ENCODE measurements at regions not wholly inside any gene's neighbourhood (a gene's known extent, or its start where the extent isn't known, plus 50 kb on each side); places are given as distances from the start of the nearest gene placed in this dataset.

DNA sequence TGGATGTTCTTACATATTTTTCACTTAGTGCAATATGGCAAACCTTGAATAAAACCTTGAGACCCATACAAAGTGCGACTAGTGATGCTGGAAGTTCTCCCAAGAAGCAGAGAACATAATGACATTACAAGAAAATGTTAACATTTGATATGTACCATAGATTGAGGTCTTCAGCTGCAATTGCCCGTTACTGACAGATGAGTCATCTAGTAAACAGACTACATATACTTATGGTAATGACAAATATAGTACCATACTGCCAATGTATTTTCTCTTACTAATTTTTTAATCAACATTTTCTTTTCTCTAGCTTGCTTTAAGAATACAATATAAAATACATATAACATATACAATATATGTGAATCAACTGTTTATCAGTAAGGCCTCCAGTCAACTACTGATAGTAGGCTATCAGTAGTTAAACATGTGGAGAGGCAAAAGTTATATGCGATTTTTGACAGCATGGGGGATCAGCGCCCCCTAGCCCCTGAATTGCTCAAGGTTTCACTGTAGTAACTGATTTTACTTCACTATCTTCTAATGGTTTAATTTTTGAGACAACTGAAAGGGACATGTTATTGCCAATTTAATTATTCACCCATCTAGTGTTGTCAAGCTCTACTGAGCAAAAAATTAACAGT is 166.7 kb upstream of the ADGRB3 start:
- TF ChIP-seq ZBTB49 (tag by site-specific recombination; IDR thresholded peaks at IDR 0.05; ENCODE audit: low read depth): no peak
- TF ChIP-seq ZNF19 (tag by site-specific recombination; IDR thresholded peaks at IDR 0.05; ENCODE audit: low read depth): no peak
- TF ChIP-seq TCF7L2 (IDR thresholded peaks at IDR 0.05; ENCODE audit: borderline replicate concordance, low read depth, low read length): no peak
- TF ChIP-seq ZNF544 (tag by site-specific recombination; IDR thresholded peaks at IDR 0.05): no peak
- no peak for TF ChIP-seq ZNF549 (tag by site-specific recombination; IDR thresholded peaks at IDR 0.05)
- no peak for TF ChIP-seq TRIM28 (IDR thresholded peaks at IDR 0.05; ENCODE audit: borderline replicate concordance, low read length)
- no peak for TF ChIP-seq ZNF654 (tag by site-specific recombination; IDR thresholded peaks at IDR 0.05; ENCODE audit: low read depth)
- no peak for TF ChIP-seq ZNF391 (tag by site-specific recombination; IDR thresholded peaks at IDR 0.05; ENCODE audit: borderline replicate concordance, low read depth)
- no peak for TF ChIP-seq ZNF777 (tag by site-specific recombination; IDR thresholded peaks at IDR 0.05; ENCODE audit: borderline replicate concordance)
- TF ChIP-seq, protein P1, sequence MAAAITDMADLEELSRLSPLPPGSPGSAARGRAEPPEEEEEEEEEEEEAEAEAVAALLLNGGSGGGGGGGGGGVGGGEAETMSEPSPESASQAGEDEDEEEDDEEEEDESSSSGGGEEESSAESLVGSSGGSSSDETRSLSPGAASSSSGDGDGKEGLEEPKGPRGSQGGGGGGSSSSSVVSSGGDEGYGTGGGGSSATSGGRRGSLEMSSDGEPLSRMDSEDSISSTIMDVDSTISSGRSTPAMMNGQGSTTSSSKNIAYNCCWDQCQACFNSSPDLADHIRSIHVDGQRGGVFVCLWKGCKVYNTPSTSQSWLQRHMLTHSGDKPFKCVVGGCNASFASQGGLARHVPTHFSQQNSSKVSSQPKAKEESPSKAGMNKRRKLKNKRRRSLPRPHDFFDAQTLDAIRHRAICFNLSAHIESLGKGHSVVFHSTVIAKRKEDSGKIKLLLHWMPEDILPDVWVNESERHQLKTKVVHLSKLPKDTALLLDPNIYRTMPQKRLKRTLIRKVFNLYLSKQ (tag by site-specific recombination; IDR thresholded peaks at IDR 0.05; ENCODE audit: borderline replicate concordance): no peak
- TF ChIP-seq KLF17 (tag by site-specific recombination; IDR thresholded peaks at IDR 0.05): no peak
- TF ChIP-seq, protein P2, sequence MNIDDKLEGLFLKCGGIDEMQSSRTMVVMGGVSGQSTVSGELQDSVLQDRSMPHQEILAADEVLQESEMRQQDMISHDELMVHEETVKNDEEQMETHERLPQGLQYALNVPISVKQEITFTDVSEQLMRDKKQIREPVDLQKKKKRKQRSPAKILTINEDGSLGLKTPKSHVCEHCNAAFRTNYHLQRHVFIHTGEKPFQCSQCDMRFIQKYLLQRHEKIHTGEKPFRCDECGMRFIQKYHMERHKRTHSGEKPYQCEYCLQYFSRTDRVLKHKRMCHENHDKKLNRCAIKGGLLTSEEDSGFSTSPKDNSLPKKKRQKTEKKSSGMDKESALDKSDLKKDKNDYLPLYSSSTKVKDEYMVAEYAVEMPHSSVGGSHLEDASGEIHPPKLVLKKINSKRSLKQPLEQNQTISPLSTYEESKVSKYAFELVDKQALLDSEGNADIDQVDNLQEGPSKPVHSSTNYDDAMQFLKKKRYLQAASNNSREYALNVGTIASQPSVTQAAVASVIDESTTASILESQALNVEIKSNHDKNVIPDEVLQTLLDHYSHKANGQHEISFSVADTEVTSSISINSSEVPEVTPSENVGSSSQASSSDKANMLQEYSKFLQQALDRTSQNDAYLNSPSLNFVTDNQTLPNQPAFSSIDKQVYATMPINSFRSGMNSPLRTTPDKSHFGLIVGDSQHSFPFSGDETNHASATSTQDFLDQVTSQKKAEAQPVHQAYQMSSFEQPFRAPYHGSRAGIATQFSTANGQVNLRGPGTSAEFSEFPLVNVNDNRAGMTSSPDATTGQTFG (tag by site-specific recombination; IDR thresholded peaks at IDR 0.05; ENCODE audit: borderline replicate concordance): no peak
- TF ChIP-seq ZBTB7A (tag by site-specific recombination; IDR thresholded peaks at IDR 0.05; ENCODE audit: low read depth): no peak
- no peak for TF ChIP-seq ZNF133 (tag by site-specific recombination; IDR thresholded peaks at IDR 0.05)
- no peak for TF ChIP-seq ZNF629 (tag by site-specific recombination; IDR thresholded peaks at IDR 0.05)
- TF ChIP-seq, protein P3, sequence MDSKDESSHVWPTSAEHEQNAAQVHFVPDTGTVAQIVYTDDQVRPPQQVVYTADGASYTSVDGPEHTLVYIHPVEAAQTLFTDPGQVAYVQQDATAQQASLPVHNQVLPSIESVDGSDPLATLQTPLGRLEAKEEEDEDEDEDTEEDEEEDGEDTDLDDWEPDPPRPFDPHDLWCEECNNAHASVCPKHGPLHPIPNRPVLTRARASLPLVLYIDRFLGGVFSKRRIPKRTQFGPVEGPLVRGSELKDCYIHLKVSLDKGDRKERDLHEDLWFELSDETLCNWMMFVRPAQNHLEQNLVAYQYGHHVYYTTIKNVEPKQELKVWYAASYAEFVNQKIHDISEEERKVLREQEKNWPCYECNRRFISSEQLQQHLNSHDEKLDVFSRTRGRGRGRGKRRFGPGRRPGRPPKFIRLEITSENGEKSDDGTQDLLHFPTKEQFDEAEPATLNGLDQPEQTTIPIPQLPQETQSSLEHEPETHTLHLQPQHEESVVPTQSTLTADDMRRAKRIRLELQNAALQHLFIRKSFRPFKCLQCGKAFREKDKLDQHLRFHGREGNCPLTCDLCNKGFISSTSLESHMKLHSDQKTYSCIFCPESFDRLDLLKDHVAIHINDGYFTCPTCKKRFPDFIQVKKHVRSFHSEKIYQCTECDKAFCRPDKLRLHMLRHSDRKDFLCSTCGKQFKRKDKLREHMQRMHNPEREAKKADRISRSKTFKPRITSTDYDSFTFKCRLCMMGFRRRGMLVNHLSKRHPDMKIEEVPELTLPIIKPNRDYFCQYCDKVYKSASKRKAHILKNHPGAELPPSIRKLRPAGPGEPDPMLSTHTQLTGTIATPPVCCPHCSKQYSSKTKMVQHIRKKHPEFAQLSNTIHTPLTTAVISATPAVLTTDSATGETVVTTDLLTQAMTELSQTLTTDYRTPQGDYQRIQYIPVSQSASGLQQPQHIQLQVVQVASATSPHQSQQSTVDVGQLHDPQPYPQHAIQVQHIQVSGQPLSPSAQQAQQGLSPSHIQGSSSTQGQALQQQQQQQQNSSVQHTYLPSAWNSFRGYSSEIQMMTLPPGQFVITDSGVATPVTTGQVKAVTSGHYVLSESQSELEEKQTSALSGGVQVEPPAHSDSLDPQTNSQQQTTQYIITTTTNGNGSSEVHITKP (tag by site-specific recombination; IDR thresholded peaks at IDR 0.05): no peak
- ChIA-PET CTCF (interaction anchor here (0.7 to 1.9 kb wide), 4 partner anchors 9 to 499 kb away, joined by 3 to 15 read pairs (median 6); no protein-coding TSS in a partner anchor), POLR2A (no interaction called here)
- no peaks in the 10 kb centered on the region for H3K4me1 ChIP-seq (ENCODE audit: control insufficient read depth, insufficient read depth, low read length)
- no peak overlapping the region for H3K27ac ChIP-seq (ENCODE audit: extremely low read depth, low read depth, low read length)
- H3K4me3 ChIP-seq (ENCODE audit: low read depth, low read length): no peak overlapping the region
- H3K9me3 ChIP-seq (ENCODE audit: control insufficient read depth, insufficient read depth, low read depth, low read length): no peaks in the 10 kb centered on the region
- H3K36me3 ChIP-seq (ENCODE audit: control insufficient read depth in 2 of 2, insufficient read depth in 1 of 2, low read length in 2 of 2): no peaks in the 10 kb centered on the region

All from HEK293 (cell line).